T-helper 2 cell treated with Interferon-gamma antibody and Interleukin-4, amounts not matched to agents 100 ng/mL and 5 ng/mL, for 36 hours (primary cell): ENCODE measurements at regions not wholly inside any gene's neighbourhood (a gene's known extent, or its start where the extent isn't known, plus 50 kb on each side); places are given as distances from the start of the nearest gene placed in this dataset.
"Not testable (repeated sequence)": the region's sequence is repeated elsewhere in the genome, so short reads cannot be mapped to it uniquely, and the experiment has no call there.

Experiments used
- intact Hi-C: fragments of 100-400 bp; cut with micrococcal nuclease; formaldehyde crosslinking; loops from one replicate; pipeline ENCODE4 v1.15.1; 2023

DNA sequence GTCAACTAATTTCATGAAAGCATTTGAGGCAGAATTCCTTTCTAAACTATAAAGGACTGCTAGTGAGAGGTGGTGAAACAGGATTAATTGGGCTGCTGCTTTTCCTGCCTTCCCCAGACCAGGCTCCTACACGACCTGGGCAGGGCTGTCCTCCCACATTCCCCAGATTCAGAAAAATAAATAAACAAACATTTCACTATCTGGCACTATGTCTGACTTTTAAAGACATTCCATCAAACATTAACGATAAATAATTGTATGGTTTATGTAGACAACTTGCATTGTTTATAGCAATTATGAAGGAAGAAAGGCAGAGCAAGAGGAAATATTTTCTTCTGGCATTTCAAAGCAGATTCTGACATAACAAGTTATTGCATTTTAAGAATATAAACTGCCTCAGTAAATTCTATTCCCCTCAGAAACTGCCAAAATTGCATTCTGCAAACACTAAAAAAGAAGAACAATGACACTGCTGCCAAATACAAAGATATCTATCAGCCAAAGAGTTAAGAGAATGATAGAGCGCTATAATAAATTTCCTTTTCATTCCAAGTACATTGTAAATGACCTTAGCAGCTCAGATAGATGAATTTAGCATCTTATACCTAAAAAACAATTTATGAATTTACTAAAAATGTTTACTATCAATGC is 214.7 kb upstream of the INTU start:
- intact Hi-C loops = no loop called here

GRCh38 chr4:127419431-127419830 is 213.3 kb upstream of the INTU start:
- intact Hi-C loops = no loop called here

DNA sequence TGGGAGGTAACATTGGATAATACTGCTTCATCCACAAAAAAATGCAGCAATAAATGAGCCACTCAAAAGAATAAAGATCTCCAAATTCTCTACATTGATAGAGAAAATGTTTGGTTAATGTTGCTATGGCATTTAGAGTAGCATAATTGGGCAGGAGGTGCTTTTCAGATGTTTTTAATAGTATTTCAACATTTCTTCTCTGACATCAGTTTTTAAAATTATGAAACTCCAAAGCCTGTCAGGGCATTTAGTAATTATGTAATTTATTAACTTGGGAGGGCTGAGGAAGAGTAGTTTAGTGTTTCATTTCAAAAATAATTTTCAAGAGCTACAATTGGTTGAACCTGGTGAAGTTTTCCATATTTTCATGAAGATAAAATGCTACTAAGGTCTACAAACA is 211.3 kb upstream of the INTU start:
- intact Hi-C loops = no loop called here

- intact Hi-C loops = no loop called here
These were observed 207.4 kb upstream of the INTU start for GRCh38 chr4:127425202-127425845.

DNA sequence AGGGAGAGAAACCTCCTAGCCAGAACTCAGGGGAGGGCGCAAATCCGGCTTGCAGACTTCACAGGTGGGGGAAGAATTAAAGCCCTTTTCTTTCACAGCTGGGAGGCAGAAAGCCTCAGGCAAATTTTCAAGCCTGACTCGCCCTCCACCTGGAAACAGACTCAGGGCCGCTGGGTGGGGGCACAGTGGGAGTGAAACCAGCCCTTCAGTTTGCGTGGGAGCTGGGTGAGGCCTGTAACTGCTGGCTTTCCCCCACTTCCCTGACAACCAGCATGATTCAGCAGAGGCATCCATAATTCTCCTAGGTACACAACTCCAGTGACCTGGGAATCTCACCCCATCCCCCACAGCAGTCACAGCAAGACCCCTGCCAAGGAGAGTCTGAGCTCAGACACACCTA is 206.9 kb upstream of the INTU start:
- intact Hi-C loops = no loop called here

DNA sequence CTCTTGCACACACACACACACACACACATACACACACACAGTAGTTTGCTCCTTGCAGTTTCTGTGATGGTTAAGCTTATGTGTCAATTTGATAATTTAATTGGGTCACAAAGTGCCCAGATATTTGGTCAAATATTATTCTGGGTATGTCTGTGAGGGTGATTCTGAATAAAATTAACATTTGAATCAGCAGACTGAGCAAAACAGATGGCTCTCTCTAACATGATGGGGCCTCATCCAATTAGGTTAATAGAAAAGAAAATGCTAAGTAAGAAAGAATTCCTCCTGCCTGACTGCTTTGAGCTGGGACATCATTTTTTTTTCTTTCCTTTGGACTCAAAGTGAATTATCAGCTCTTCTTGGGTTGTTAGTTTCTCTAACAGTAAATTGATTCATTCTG is 191.2 kb upstream of the INTU start:
- intact Hi-C loops = no loop called here

GRCh38 chr4:127445471-127445870 is 187.3 kb upstream of the INTU start:
- intact Hi-C loops = no loop called here

GRCh38 chr4:127446427-127446885 is 186.3 kb upstream of the INTU start:
- intact Hi-C loops = no loop called here

- intact Hi-C loops = no loop called here
These were observed 183.8 kb upstream of the INTU start for GRCh38 chr4:127448986-127449385.

DNA sequence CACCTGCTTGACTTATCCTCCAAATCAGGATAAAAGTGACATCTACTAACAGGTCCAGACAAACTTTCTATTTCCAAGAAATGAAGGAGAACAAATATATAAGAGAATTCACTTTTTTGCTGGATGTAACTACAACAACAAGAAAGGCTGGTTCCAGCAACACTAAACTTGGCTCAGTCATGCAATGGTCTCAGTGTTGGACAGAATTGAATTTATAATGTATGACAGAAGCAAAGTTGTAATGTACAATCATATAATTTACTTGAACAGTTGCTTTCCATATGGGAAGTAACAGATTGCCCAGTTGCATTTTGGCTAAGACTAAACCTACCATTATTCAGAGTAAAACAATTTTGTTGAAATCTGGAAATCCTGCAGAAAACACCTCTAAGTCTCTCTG is 183.3 kb upstream of the INTU start:
- intact Hi-C loops = no loop called here

- intact Hi-C loops = no loop called here
These were observed 182.5 kb upstream of the INTU start for GRCh38 chr4:127450276-127450675.

DNA sequence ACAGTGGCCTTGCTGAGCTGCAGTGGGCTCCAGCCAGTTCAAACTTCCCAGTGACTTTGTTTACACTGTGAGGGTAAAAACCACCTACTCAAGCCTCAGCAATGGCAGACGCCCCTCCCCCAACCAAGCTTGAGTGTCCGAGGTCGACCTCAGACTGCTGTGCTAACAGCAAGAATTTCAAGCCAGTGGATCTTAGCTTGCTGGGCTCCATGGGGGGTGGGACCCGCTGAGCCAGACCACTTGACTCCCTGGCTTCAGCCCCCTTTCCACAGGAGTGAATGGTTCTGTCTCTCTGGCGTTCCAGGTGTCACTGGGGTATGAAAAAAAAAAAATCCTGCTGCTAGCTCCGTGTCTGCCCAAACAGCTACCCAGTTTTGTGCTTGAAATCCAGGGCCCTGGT is 168.9 kb upstream of the INTU start:
- intact Hi-C loops = no loop called here

DNA sequence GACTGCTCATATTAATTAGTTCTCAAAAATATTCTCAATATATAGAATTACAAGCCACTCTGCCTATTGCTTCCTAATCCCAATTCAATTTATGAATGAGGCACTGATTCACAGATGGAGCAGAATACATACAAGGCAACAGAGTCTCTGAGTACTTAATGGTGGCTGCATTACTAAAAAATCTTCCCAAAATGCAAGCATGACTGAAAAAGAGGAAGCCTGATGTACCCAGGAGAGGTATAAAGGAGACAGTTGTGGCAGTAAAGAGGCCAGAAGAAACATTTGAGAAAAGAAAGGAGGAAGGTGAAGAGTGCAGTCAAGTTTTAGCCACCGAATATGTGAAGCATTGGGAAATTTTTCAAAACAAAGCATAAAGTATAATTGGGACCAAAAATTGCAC is 163.2 kb upstream of the INTU start:
- intact Hi-C loops = no loop called here

- intact Hi-C loops = no loop called here
These were observed 162.6 kb upstream of the INTU start for GRCh38 chr4:127469959-127470809.

DNA sequence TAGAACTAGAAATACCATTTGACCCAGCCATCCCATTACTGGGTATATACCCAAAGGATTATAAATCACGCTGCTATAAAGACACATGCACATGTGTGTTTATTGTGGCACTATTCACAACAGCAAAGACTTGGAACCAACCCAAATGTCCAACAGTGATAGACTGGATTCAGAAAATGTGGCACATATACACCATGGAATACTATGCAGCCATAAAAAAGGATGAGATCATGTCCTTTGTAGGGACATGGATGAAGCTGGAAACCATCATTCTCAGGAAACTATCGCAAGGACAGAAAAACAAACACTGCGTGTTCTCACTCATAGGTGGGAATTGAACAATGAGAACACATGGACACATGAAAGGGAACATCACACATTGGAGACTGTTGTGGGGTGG is 154.5 kb upstream of the INTU start:
- intact Hi-C loops = not testable (repeated sequence)

- intact Hi-C loops = no loop called here
These were observed 153.6 kb upstream of the INTU start for GRCh38 chr4:127479031-127479622.

GRCh38 chr4:127482049-127482448 is 150.7 kb upstream of the INTU start:
- intact Hi-C loops = no loop called here

DNA sequence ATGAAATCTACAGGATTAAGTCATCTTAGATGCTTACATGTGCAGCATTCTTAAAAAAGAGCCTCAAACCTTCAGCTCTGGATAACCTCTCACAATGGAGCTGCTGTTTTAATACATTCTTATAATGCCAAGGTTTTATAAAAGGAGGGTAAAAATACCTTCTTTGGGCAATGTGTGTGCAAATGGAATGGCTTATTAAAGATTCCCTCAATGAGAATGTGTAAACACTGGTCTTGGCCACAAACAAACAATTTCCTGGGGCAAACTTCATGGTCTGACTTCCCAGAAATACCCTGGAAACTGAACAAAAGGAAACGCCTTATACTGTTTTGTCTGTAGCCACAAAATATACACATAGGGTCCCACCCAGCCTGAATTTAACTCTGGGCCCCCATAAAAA is 148.6 kb upstream of the INTU start:
- intact Hi-C loops = no loop called here

DNA sequence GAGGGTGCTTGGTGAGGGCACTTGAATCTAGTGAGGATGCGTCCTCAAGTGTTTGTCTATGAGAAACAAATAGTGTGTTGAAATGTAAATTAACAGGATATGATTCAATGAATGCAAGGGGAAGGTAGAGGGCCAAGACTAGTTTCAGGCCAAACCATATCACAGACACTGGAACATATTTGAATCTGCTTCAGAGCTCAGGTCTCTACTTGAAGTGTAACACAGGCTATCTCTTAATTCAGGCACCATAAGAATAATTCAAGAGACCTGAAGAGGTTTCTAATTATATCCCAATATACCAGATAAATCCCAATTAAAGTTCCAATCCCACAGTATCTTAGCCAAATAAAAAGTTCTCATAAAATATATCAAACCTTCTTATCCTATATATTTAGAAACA is 146.5 kb upstream of the INTU start:
- intact Hi-C loops = no loop called here

- intact Hi-C loops = no loop called here
These were observed 141.2 kb upstream of the INTU start for GRCh38 chr4:127491571-127491970.

DNA sequence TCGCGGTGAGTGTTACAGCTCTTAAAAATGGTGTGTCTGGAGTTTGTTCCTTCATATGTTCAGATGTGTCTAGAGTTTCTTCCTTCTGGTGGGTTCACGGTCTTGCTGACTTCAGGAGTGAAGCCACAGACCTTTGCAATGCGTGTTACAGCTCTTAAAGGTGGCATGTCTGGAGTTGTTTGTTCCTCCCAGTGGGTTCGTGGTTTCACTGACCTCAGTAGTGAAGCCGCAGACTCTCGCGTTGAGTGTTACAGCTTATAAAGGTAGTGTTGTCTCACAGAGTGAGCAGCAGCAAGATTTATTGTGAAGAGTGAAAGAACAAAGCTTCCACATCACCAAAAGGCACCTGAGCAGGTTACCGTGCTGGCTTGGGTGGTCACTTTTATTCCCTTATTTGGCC is 135.9 kb upstream of the INTU start:
- intact Hi-C loops = not testable (repeated sequence)

DNA sequence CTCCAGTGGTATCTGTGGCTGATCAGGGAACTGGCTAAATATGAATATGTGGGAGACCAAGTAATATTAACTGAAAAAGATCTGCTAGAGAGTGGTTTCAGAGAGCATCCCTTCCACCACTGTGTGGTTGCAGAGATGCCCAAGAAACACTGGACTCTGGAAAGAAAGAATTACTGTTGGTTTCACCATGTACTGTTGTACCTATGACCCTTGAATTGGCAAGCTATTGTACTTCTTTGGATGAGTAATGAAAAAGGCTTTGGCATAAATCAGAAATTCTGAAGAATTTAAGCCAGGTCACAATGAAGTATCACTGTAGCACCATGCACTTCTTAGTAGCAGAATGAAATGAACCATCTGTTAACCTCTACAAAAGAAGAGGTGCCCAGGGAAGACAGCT is 134.4 kb upstream of the INTU start:
- intact Hi-C loops = no loop called here
